Endodermal cell (in vitro differentiated cells): ENCODE measurements at regions not wholly inside any gene's neighbourhood (a gene's known extent, or its start where the extent isn't known, plus 50 kb on each side); places are given as distances from the start of the nearest gene placed in this dataset.

Experiments
- DNase-seq: peaks from one replicate; pipeline ENCODE4 v3.0.0-alpha.2; 2017
- H3K27ac ChIP-seq: 2 replicates; pipeline ENCODE4 v1.5.1; 2013; ENCODE audit warnings: mild to moderate bottlenecking, low read depth, low read length, moderate library complexity
- H3K27me3 ChIP-seq: 2 replicates; pipeline ENCODE4 v1.6.1; 2013; ENCODE audit warnings: mild to moderate bottlenecking, low read length, moderate library complexity; ENCODE audit not compliant: insufficient read depth, control insufficient read depth, poor library complexity, severe bottlenecking
- H3K36me3 ChIP-seq: 2 replicates; pipeline ENCODE4 v1.7.0; 2013; ENCODE audit warnings: mild to moderate bottlenecking, low read length, moderate library complexity; ENCODE audit not compliant: control insufficient read depth, insufficient read depth
- H3K4me1 ChIP-seq: one replicate; pipeline ENCODE4 v1.7.0; 2013; ENCODE audit warnings: low read length; ENCODE audit not compliant: control insufficient read depth, insufficient read depth
- H3K4me3 ChIP-seq: 2 replicates; pipeline ENCODE4 v1.5.1; 2013; ENCODE audit warnings: mild to moderate bottlenecking, low read length, moderate library complexity
- H3K9ac ChIP-seq: 2 replicates; pipeline ENCODE4 v1.6.1; 2013; ENCODE audit warnings: mild to moderate bottlenecking, low read length, moderate library complexity; ENCODE audit not compliant: poor library complexity, severe bottlenecking; ENCODE audit errors: extremely low read depth
- H3K9me3 ChIP-seq: 2 replicates; pipeline ENCODE4 v1.6.1; 2013; ENCODE audit warnings: mild to moderate bottlenecking, low read length, moderate library complexity; ENCODE audit not compliant: control insufficient read depth
- H3K27ac Mint-ChIP-seq: 2 replicates; pipeline ENCODE4 v1.8.0; 2020; ENCODE audit warnings: mixed read lengths
- H3K27me3 Mint-ChIP-seq: 2 replicates; pipeline ENCODE4 v1.8.0; 2021; ENCODE audit warnings: mild to moderate bottlenecking, mixed read lengths; ENCODE audit not compliant: insufficient read depth
- H3K36me3 Mint-ChIP-seq: 2 replicates; pipeline ENCODE4 v1.8.0; 2020; ENCODE audit warnings: low read depth, mixed read lengths
- H3K4me1 Mint-ChIP-seq: 2 replicates; pipeline ENCODE4 v1.8.0; 2020; ENCODE audit warnings: mixed read lengths
- H3K4me3 Mint-ChIP-seq: 2 replicates; pipeline ENCODE4 v1.8.0; 2020; ENCODE audit warnings: mild to moderate bottlenecking, moderate library complexity, mixed read lengths
- H3K9me3 Mint-ChIP-seq: 2 replicates; pipeline ENCODE4 v1.8.0; 2020; ENCODE audit warnings: mild to moderate bottlenecking, mixed read lengths
- WGBS, 2 experiments: methylation state at CpG; one replicate each; pipeline versions ENCODE4 v1.1.5 to v1.1.7; 2013; ENCODE audit warnings: missing lambda C conversion rate in 2 of 2, mixed read lengths in 1 of 2; ENCODE audit not compliant: insufficient coverage in 1 of 2, insufficient read length in 1 of 2; 5-methylcytosine and 5-hydroxymethylcytosine counted together
- TF ChIP-seq, protein P1 (sequence below): fragments of 200-600 bp; sonication (generic); conservative IDR thresholded peaks from 2 replicates; pipeline ENCODE4 v1.5.0; 2021; ENCODE audit warnings: antibody characterized with exemption, mild to moderate bottlenecking

DNA sequence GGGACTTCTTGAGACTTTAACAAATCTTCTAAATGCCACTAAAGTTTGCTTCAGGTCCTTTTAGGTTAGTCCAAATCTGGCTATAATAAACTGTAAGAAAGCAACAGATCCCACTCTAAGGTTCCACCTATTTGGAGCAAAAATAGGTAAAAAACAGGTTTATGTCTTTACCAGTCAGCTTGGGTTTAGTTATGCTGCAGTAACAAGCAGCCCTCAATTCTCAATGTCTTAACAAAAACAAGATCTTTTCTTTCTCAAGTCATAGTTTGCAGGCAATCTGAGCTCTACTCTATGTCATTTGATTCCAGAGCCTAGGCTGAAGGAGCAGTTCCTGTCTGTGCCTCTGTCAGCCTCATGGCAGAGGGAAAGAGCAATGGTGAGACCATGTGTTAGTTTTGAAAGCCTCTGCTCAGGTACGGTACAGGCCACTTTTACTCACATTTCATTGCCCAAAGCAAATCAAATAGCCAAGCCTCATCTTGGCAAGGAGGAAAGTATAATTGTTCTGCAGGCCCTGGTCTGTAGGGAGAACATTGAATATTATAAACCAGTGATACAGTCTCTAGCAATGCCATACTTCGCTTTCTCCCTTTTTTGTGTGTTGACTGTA lies 108.6 kb downstream of the CD83 start:
- Mint-ChIP-seq H3K4me1 (no peaks in the 10 kb centered on the region), H3K27ac (no peak overlapping the region), H3K36me3 (no peaks in the 10 kb centered on the region), H3K27me3 (peaks cover 56% of the 10 kb centered on the region), H3K4me3 (no peak overlapping the region), H3K9me3 (peaks cover 7% of the 10 kb centered on the region)
- TF ChIP-seq, protein P1, sequence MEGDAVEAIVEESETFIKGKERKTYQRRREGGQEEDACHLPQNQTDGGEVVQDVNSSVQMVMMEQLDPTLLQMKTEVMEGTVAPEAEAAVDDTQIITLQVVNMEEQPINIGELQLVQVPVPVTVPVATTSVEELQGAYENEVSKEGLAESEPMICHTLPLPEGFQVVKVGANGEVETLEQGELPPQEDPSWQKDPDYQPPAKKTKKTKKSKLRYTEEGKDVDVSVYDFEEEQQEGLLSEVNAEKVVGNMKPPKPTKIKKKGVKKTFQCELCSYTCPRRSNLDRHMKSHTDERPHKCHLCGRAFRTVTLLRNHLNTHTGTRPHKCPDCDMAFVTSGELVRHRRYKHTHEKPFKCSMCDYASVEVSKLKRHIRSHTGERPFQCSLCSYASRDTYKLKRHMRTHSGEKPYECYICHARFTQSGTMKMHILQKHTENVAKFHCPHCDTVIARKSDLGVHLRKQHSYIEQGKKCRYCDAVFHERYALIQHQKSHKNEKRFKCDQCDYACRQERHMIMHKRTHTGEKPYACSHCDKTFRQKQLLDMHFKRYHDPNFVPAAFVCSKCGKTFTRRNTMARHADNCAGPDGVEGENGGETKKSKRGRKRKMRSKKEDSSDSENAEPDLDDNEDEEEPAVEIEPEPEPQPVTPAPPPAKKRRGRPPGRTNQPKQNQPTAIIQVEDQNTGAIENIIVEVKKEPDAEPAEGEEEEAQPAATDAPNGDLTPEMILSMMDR = no peak
- H3K9me3 ChIP-seq = peaks cover 9% of the 10 kb centered on the region
- no peak overlapping the region for H3K27ac ChIP-seq
- H3K9ac ChIP-seq = no peak overlapping the region
- no peaks in the 10 kb centered on the region for H3K27me3 ChIP-seq
- no peaks in the 10 kb centered on the region for H3K36me3 ChIP-seq
- no peak for DNase-seq
- no peaks in the 10 kb centered on the region for H3K4me1 ChIP-seq
- WGBS, 2 experiments = 100% methylated on average over 1 to 2 of the region's 2 CpGs
- no peak overlapping the region for H3K4me3 ChIP-seq

DNA sequence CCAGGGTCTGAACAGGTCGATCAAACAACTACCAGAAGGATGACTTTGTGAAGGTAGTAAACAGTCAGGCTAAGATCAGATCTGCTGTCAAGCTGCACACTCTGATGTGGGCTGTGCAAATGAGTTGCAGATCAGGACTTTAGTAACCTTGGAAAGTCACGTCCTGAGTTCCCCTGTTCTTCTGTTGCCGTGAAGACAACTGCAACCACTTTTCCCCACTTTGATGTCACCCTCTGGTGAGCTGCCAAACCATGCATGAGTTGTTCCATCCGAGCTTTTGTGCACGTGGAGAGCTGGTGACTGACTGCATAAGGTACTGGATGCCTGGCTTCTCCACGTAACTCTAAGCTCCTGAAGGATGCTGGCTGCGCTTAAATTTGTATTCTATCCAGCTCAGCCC lies 111.0 kb downstream of the CD83 start:
- peaks cover 59% of the 10 kb centered on the region for H3K27me3 Mint-ChIP-seq
- DNase-seq = no peak
- H3K4me1 ChIP-seq = no peaks in the 10 kb centered on the region
- no peaks in the 10 kb centered on the region for H3K27me3 ChIP-seq
- H3K9me3 Mint-ChIP-seq = peaks cover 7% of the 10 kb centered on the region
- TF ChIP-seq, protein P1 = no peak
- no peak overlapping the region for H3K9ac ChIP-seq
- H3K36me3 Mint-ChIP-seq = no peaks in the 10 kb centered on the region
- WGBS, 2 experiments = 90 to 95% methylated on average over 5 to 7 of the region's 7 CpGs
- H3K4me3 Mint-ChIP-seq = no peak overlapping the region
- no peaks in the 10 kb centered on the region for H3K4me1 Mint-ChIP-seq
- H3K36me3 ChIP-seq = no peaks in the 10 kb centered on the region
- peaks cover 9% of the 10 kb centered on the region for H3K9me3 ChIP-seq
- H3K27ac Mint-ChIP-seq = no peak overlapping the region
- no peak overlapping the region for H3K27ac ChIP-seq
- no peak overlapping the region for H3K4me3 ChIP-seq

DNA sequence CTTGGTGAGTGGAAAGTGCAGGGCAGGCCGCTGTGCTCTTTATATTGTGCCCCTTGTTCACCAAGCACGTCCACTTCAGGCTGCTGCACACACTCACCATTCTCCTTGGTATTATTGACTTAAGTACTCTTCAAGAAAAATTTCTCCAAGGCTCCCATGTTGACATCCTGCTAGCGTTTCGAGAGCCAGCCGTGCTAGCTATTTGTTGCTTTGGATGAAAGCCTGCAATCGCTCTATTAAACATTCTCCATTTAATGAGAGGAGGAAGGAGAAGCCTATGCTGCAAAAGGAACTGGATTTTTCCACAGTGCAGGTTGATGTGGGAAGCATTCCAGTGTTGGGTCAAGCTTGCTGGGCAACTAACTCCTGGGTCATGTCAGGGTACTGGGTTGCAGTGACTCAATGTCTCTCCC lies 113.5 kb downstream of the CD83 start:
- H3K4me1 Mint-ChIP-seq = peaks cover 6% of the 10 kb centered on the region
- Histone ChIP-seq H3K4me1 (no peaks in the 10 kb centered on the region), H3K27ac (no peak overlapping the region), H3K27me3 (no peaks in the 10 kb centered on the region), H3K36me3 (no peaks in the 10 kb centered on the region), H3K9ac (no peak overlapping the region), H3K4me3 (no peak overlapping the region), H3K9me3 (peaks cover 5% of the 10 kb centered on the region)
- no peak for DNase-seq
- 92 to 100% methylated on average over 3 to 6 of the region's 6 CpGs for WGBS, 2 experiments
- H3K27ac Mint-ChIP-seq = no peak overlapping the region
- H3K9me3 Mint-ChIP-seq = peaks cover 5% of the 10 kb centered on the region
- no peaks in the 10 kb centered on the region for H3K36me3 Mint-ChIP-seq
- TF ChIP-seq, protein P1 = no peak
- peaks cover 60% of the 10 kb centered on the region for H3K27me3 Mint-ChIP-seq
- no peak overlapping the region for H3K4me3 Mint-ChIP-seq
